Neural cell (in vitro differentiated cells): ENCODE measurements at regions not wholly inside any gene's neighbourhood (a gene's known extent, or its start where the extent isn't known, plus 50 kb on each side); places are given as distances from the start of the nearest gene placed in this dataset.

Experiments
- H2AFZ ChIP-seq: fragments of 200-600, 300-800 bp; sonication (generic), shearing (Covaris generic); 2 replicates; pipeline ENCODE4 v1.6.0; 2014; ENCODE audit warnings: low read depth, mild to moderate bottlenecking, antibody characterized with exemption, low read length, moderate library complexity
- H3F3A ChIP-seq: fragments of 200-600 bp; shearing (Covaris generic); 2 replicates; pipeline ENCODE4 v1.6.1; 2016; ENCODE audit warnings: mild to moderate bottlenecking, moderate library complexity, mixed read lengths, antibody characterized with exemption, low read length; ENCODE audit not compliant: insufficient read depth, poor library complexity, severe bottlenecking
- H3K27ac ChIP-seq: fragments of 200-600, 300-800 bp; sonication (generic), shearing (Covaris generic); 2 replicates; pipeline ENCODE4 v1.5.1; 2014; ENCODE audit warnings: mild to moderate bottlenecking, low read length, moderate library complexity
- H3K27me3 ChIP-seq: fragments of 300-800, 200-600 bp; sonication (generic), shearing (Covaris generic); 2 replicates; pipeline ENCODE4 v1.6.0; 2014; ENCODE audit warnings: mild to moderate bottlenecking, low read depth, low read length, moderate library complexity; ENCODE audit not compliant: insufficient read depth
- H3K36me3 ChIP-seq: fragments of 300-800, 200-600 bp; sonication (generic), shearing (Covaris generic); 2 replicates; pipeline ENCODE4 v1.5.1; 2014; ENCODE audit warnings: mild to moderate bottlenecking, antibody characterized with exemption, low read length, moderate library complexity; ENCODE audit not compliant: insufficient read depth
- H3K4me2 ChIP-seq: fragments of 300-800, 200-600 bp; sonication (generic), shearing (Covaris generic); 2 replicates; pipeline ENCODE4 v1.6.0; 2014; ENCODE audit warnings: mild to moderate bottlenecking, low read length
- H3K4me3 ChIP-seq: fragments of 300-800, 200-600 bp; sonication (generic), shearing (Covaris generic); 2 replicates; pipeline ENCODE4 v1.5.1; 2014; ENCODE audit warnings: mild to moderate bottlenecking, low read length, moderate library complexity
- H3K79me2 ChIP-seq: fragments of 200-600 bp; shearing (Covaris generic); replicated peaks from 2 replicates; pipeline ENCODE4 v1.6.0; 2014; ENCODE audit warnings: mild to moderate bottlenecking, low read length, moderate library complexity; ENCODE audit not compliant: insufficient read depth
- H3K9ac ChIP-seq: fragments of 300-800, 200-600 bp; sonication (generic), shearing (Covaris generic); 2 replicates; pipeline ENCODE4 v1.6.1; 2016; ENCODE audit warnings: mild to moderate bottlenecking, low read length, mixed read lengths
- H3K9me2 ChIP-seq: fragments of 200-600 bp; shearing (Covaris generic); 2 replicates; pipeline ENCODE4 v1.6.1; 2016; ENCODE audit warnings: mild to moderate bottlenecking, low read length, mixed read lengths; ENCODE audit not compliant: insufficient read depth
- H3K9me3 ChIP-seq: fragments of 200-600, 300-800 bp; sonication (generic), shearing (Covaris generic); 2 replicates; pipeline ENCODE4 v1.6.1; 2016; ENCODE audit warnings: mild to moderate bottlenecking, mixed run types, low read length, moderate library complexity, mixed read lengths
- H4K20me1 ChIP-seq: fragments of 200-600 bp; shearing (Covaris generic); 2 replicates; pipeline ENCODE4 v1.6.1; 2016; ENCODE audit warnings: mild to moderate bottlenecking, mixed run types; ENCODE audit not compliant: insufficient read depth
- CTCF ChIP-seq: fragments of 450-650 bp; IDR thresholded peaks from 2 replicates; pipeline ENCODE4 v1.5.1; 2014; ENCODE audit warnings: antibody characterized with exemption, mild to moderate bottlenecking, moderate library complexity; ENCODE audit not compliant: poor library complexity, severe bottlenecking
- EP300 ChIP-seq: fragments of 450-650 bp; conservative IDR thresholded peaks from 2 replicates; pipeline ENCODE4 v1.6.1; 2014; ENCODE audit warnings: antibody characterized with exemption, mild to moderate bottlenecking, moderate library complexity; ENCODE audit not compliant: poor library complexity, severe bottlenecking
- EZH2 ChIP-seq: fragments of 200-600, 300-800 bp; shearing (Covaris generic), sonication (generic); IDR thresholded peaks from 2 replicates; pipeline ENCODE4 v1.6.1; 2014; ENCODE audit warnings: antibody characterized with exemption, low read length, borderline replicate concordance, mild to moderate bottlenecking; ENCODE audit not compliant: insufficient read depth, poor library complexity, severe bottlenecking
- MXI1 ChIP-seq: fragments of 450-650 bp; conservative IDR thresholded peaks from 2 replicates; pipeline ENCODE4 v1.6.1; 2014; ENCODE audit warnings: antibody characterized with exemption, mild to moderate bottlenecking; ENCODE audit not compliant: poor library complexity, severe bottlenecking
- POLR2AphosphoS5 ChIP-seq: IDR thresholded peaks from 2 replicates; pipeline ENCODE4 v1.6.1; 2012
- RAD21 ChIP-seq: fragments of 450-650 bp; conservative IDR thresholded peaks from 2 replicates; pipeline ENCODE4 v1.6.1; 2014; ENCODE audit warnings: antibody characterized with exemption, mild to moderate bottlenecking, moderate library complexity
- REST ChIP-seq: IDR thresholded peaks from 2 replicates; pipeline ENCODE4 v1.6.1; 2012; ENCODE audit warnings: borderline replicate concordance
- SMC3 ChIP-seq: fragments of 450-650 bp; conservative IDR thresholded peaks from 2 replicates; pipeline ENCODE4 v1.6.1; 2014; ENCODE audit warnings: antibody characterized with exemption, mild to moderate bottlenecking, moderate library complexity; ENCODE audit not compliant: poor library complexity
- TAF1 ChIP-seq: IDR thresholded peaks from 2 replicates; pipeline ENCODE4 v1.6.1; 2012; ENCODE audit warnings: low read depth

GRCh38 chr6:86536121-86536520 lies 401.2 kb upstream of the HTR1E start:
- Histone ChIP-seq H3K27me3 (no peaks in the 10 kb centered on the region), H3K9ac (no peak overlapping the region), H3F3A (no peaks in the 10 kb centered on the region), H3K4me3 (no peak overlapping the region), H3K27ac (no peak overlapping the region), H3K9me2 (no peaks in the 10 kb centered on the region), H3K79me2 (no peaks in the 10 kb centered on the region), H3K9me3 (no peaks in the 10 kb centered on the region), H4K20me1 (no peaks in the 10 kb centered on the region), H2AFZ (no peak overlapping the region), H3K4me2 (no peak overlapping the region), H3K36me3 (no peaks in the 10 kb centered on the region)
- TF ChIP-seq RAD21 = no peak
- no peak for TF ChIP-seq POLR2AphosphoS5
- TF ChIP-seq MXI1 = no peak
- TF ChIP-seq TAF1 = no peak
- no peak for TF ChIP-seq REST

- Histone ChIP-seq H3K4me2 (no peak overlapping the region), H3K27ac (no peak overlapping the region), H3K9me3 (no peaks in the 10 kb centered on the region), H3K27me3 (no peaks in the 10 kb centered on the region), H3K36me3 (no peaks in the 10 kb centered on the region), H3K4me3 (no peak overlapping the region), H3F3A (no peaks in the 10 kb centered on the region), H3K9ac (no peak overlapping the region), H3K9me2 (no peaks in the 10 kb centered on the region), H4K20me1 (no peaks in the 10 kb centered on the region), H3K79me2 (no peaks in the 10 kb centered on the region), H2AFZ (no peak overlapping the region)
- TF ChIP-seq POLR2AphosphoS5 (no peak), RAD21 (no peak), TAF1 (no peak), CTCF (no peak), EP300 (no peak), REST (no peak), MXI1 (no peak), EZH2 (no peak), SMC3 (no peak)
Measured at GRCh38 chr6:86535100-86535499, 402.2 kb upstream of the HTR1E start.
